MM.1S (cell line): ENCODE measurements at regions not wholly inside any gene's neighbourhood (a gene's known extent, or its start where the extent isn't known, plus 50 kb on each side); places are given as distances from the start of the nearest gene placed in this dataset.

Experiments
- DNase-seq: peaks from one replicate; pipeline ENCODE4 v3.0.0-alpha.2; 2015
- H2AFZ ChIP-seq: fragments of 300-600 bp; sonication (generic); 2 replicates; pipeline ENCODE4 v1.6.0; 2016; ENCODE audit warnings: antibody characterized with exemption, low read length
- H3F3A ChIP-seq: fragments of 300-600 bp; sonication (generic); 2 replicates; pipeline ENCODE4 v1.6.1; 2016; ENCODE audit warnings: mild to moderate bottlenecking, antibody characterized with exemption, low read length, moderate library complexity, mixed read lengths; ENCODE audit not compliant: insufficient read depth
- H3K27ac ChIP-seq: fragments of 300-600 bp; sonication (generic); 2 replicates; pipeline ENCODE4 v1.5.1; 2016; ENCODE audit warnings: mild to moderate bottlenecking, low read length
- H3K27me3 ChIP-seq: fragments of 300-600 bp; sonication (generic); replicated peaks from 2 replicates; pipeline ENCODE4 v1.6.0; 2016; ENCODE audit warnings: low read length; ENCODE audit not compliant: insufficient read depth
- H3K36me3 ChIP-seq: fragments of 300-600 bp; sonication (generic); replicated peaks from 2 replicates; pipeline ENCODE4 v1.6.1; 2016; ENCODE audit warnings: mild to moderate bottlenecking, low read length, mixed read lengths; ENCODE audit not compliant: insufficient read depth
- H3K4me1 ChIP-seq: fragments of 300-600 bp; sonication (generic); 2 replicates; pipeline ENCODE4 v1.6.1; 2016; ENCODE audit warnings: low read length, mixed read lengths
- H3K4me2 ChIP-seq: fragments of 300-600 bp; sonication (generic); 2 replicates; pipeline ENCODE4 v1.6.0; 2016; ENCODE audit warnings: low read depth, low read length
- H3K4me3 ChIP-seq: fragments of 300-600 bp; sonication (generic); 2 replicates; pipeline ENCODE4 v1.5.1; 2016; ENCODE audit warnings: low read length, mixed read lengths
- H3K79me2 ChIP-seq: fragments of 300-600 bp; sonication (generic); 2 replicates; pipeline ENCODE4 v1.6.1; 2016; ENCODE audit warnings: mixed run types, low read length, mixed read lengths
- H3K9ac ChIP-seq: fragments of 300-600 bp; sonication (generic); 2 replicates; pipeline ENCODE4 v1.6.1; 2016; ENCODE audit warnings: low read length, mixed read lengths
- H3K9me2 ChIP-seq: fragments of 300-600 bp; sonication (generic); replicated peaks from 2 replicates; pipeline ENCODE4 v1.6.1; 2016; ENCODE audit warnings: mild to moderate bottlenecking, low read length, mixed read lengths; ENCODE audit not compliant: insufficient read depth
- H3K9me3 ChIP-seq: fragments of 300-600 bp; sonication (generic); replicated peaks from 2 replicates; pipeline ENCODE4 v1.6.1; 2016; ENCODE audit warnings: mild to moderate bottlenecking, low read length, mixed read lengths; ENCODE audit not compliant: insufficient read depth
- H4K20me1 ChIP-seq: fragments of 300-600 bp; sonication (generic); 2 replicates; pipeline ENCODE4 v1.6.1; 2016; ENCODE audit warnings: mild to moderate bottlenecking, low read length, moderate library complexity, mixed read lengths; ENCODE audit not compliant: insufficient read depth
- CTCF ChIP-seq: fragments of 300-600 bp; sonication (generic); IDR thresholded peaks from 2 replicates; pipeline ENCODE4 v1.5.1; 2016; ENCODE audit warnings: antibody characterized with exemption, low read length, mixed read lengths
- EZH2 ChIP-seq: fragments of 300-600 bp; sonication (generic); optimal IDR thresholded peaks from 2 replicates; pipeline ENCODE3; 2017; ENCODE audit warnings: low read depth, mild to moderate bottlenecking, antibody characterized with exemption, low read length, mixed read lengths
- EZH2phosphoT487 ChIP-seq: fragments of 300-600 bp; sonication (generic); IDR thresholded peaks from 2 replicates; pipeline ENCODE4 v1.6.1; 2018; ENCODE audit warnings: antibody characterized with exemption, low read length

- TF ChIP-seq EZH2phosphoT487 = no peak
- H3F3A ChIP-seq = peaks cover 3% of the 10 kb centered on the region; the same call in 1 of the 2 replicates
- no peak overlapping the region for H3K27ac ChIP-seq
- no peaks in the 10 kb centered on the region for H3K9me2 ChIP-seq
- no peak overlapping the region for H3K9ac ChIP-seq
- H3K4me3 ChIP-seq = no peak overlapping the region
- H3K9me3 ChIP-seq = no peaks in the 10 kb centered on the region
- no peaks in the 10 kb centered on the region for H3K27me3 ChIP-seq
- H3K4me1 ChIP-seq = peaks cover 30% of the 10 kb centered on the region
- H3K36me3 ChIP-seq = no peaks in the 10 kb centered on the region
- DNase-seq = no peak
- H3K4me2 ChIP-seq = no peak overlapping the region
- no peak overlapping the region for H2AFZ ChIP-seq
- H3K79me2 ChIP-seq = no peaks in the 10 kb centered on the region
- no peaks in the 10 kb centered on the region for H4K20me1 ChIP-seq
Observed at GRCh38 chr13:31890946-31891345, 140.6 kb upstream of the FRY start.

GRCh38 chr13:31891472-31891871, 140.1 kb upstream of the FRY start:
- H3K27ac ChIP-seq = no peak overlapping the region

GRCh38 chr13:31894931-31895330, 136.6 kb upstream of the FRY start:
- peaks cover 42% of the 10 kb centered on the region for H3K4me1 ChIP-seq

More at GRCh38 chr13:31891472-31891871, 140.1 kb upstream of the FRY start:
- Histone ChIP-seq H3K9me3 (no peaks in the 10 kb centered on the region), H3K4me1 (peaks cover 35% of the 10 kb centered on the region), H3K4me3 (no peak overlapping the region), H3K79me2 (no peaks in the 10 kb centered on the region), H3K4me2 (no peak overlapping the region), H3K27me3 (no peaks in the 10 kb centered on the region), H3K9me2 (no peaks in the 10 kb centered on the region), H3F3A (peaks cover 3% of the 10 kb centered on the region; the same call in 1 of the 2 replicates), H4K20me1 (no peaks in the 10 kb centered on the region), H3K36me3 (no peaks in the 10 kb centered on the region), H2AFZ (no peak overlapping the region), H3K9ac (no peak overlapping the region)
- no peak for DNase-seq
- TF ChIP-seq CTCF = no peak
- no peak for TF ChIP-seq EZH2phosphoT487
- no peak for TF ChIP-seq EZH2

More at GRCh38 chr13:31894931-31895330, 136.6 kb upstream of the FRY start:
- no peaks in the 10 kb centered on the region for H3K27me3 ChIP-seq
- TF ChIP-seq EZH2 = no peak
- TF ChIP-seq EZH2phosphoT487 = no peak
- TF ChIP-seq CTCF = no peak
- H3F3A ChIP-seq = peaks cover 3% of the 10 kb centered on the region; the same call in 1 of the 2 replicates
- no peaks in the 10 kb centered on the region for H4K20me1 ChIP-seq
- no peak overlapping the region for H3K4me3 ChIP-seq
- no peak overlapping the region for H3K27ac ChIP-seq
- no peak for DNase-seq
- H2AFZ ChIP-seq = no peak overlapping the region
- H3K79me2 ChIP-seq = no peaks in the 10 kb centered on the region
- H3K9me3 ChIP-seq = no peaks in the 10 kb centered on the region
- H3K36me3 ChIP-seq = no peaks in the 10 kb centered on the region
- no peak overlapping the region for H3K4me2 ChIP-seq
- no peak overlapping the region for H3K9ac ChIP-seq
- H3K9me2 ChIP-seq = no peaks in the 10 kb centered on the region
